HUES48 (cell line): ENCODE measurements at regions not wholly inside any gene's neighbourhood (a gene's known extent, or its start where the extent isn't known, plus 50 kb on each side); places are given as distances from the start of the nearest gene placed in this dataset.
A peak's percentile ranks its signal among the peaks of the same experiment; 100 is the strongest.

Source experiments
- H3K27ac ChIP-seq: one replicate; pipeline ENCODE4 v1.7.0; 2013; ENCODE audit warnings: low read depth, low read length, inconsistent platforms
- H3K27me3 ChIP-seq: 2 replicates; pipeline ENCODE4 v1.6.1; 2013; ENCODE audit warnings: mild to moderate bottlenecking, low read length; ENCODE audit not compliant: control insufficient read depth, insufficient read depth
- H3K36me3 ChIP-seq: 2 replicates; pipeline ENCODE4 v1.6.1; 2013; ENCODE audit warnings: low read length; ENCODE audit not compliant: control insufficient read depth, insufficient read depth
- H3K4me1 ChIP-seq: 2 replicates; pipeline ENCODE4 v1.6.1; 2013; ENCODE audit warnings: mild to moderate bottlenecking, low read length; ENCODE audit not compliant: control insufficient read depth, insufficient read depth
- H3K4me3 ChIP-seq: 2 replicates; pipeline ENCODE4 v1.5.1; 2013; ENCODE audit warnings: mild to moderate bottlenecking, low read depth, low read length
- H3K9ac ChIP-seq: 2 replicates; pipeline ENCODE4 v1.6.1; 2013; ENCODE audit warnings: mild to moderate bottlenecking, low read depth, low read length, moderate library complexity
- H3K9me3 ChIP-seq: 2 replicates; pipeline ENCODE4 v1.6.1; 2013; ENCODE audit warnings: low read length; ENCODE audit not compliant: control insufficient read depth, insufficient read depth

DNA sequence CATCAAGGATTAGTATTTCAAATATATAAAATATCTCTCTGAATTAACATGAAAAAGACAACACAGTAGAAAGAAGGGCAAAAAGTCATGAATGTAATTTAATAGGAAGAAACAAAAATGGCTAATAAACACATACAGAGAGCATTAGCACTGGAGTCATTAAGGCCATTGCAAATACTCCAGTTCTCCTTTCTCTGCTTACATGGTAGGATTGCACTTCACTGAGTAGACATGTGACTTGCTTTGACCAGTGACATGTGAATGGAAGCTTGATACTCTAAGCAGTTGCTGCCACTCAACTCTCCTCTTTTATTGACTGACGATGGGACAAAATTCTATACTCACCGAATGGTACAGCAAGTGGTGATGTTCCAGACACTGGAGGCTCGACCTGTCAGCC, 153.9 kb upstream of the LGALSL start:
- Histone ChIP-seq H3K27me3 (0 out of 2 replicates have a peak, but pooled peaks cover 3% of the 10 kb centered on the region), H3K4me1 (no peaks in the 10 kb centered on the region), H3K27ac (no peak overlapping the region), H3K9ac (no peak overlapping the region), H3K36me3 (no peaks in the 10 kb centered on the region), H3K9me3 (no peaks in the 10 kb centered on the region), H3K4me3 (no peak overlapping the region)

DNA sequence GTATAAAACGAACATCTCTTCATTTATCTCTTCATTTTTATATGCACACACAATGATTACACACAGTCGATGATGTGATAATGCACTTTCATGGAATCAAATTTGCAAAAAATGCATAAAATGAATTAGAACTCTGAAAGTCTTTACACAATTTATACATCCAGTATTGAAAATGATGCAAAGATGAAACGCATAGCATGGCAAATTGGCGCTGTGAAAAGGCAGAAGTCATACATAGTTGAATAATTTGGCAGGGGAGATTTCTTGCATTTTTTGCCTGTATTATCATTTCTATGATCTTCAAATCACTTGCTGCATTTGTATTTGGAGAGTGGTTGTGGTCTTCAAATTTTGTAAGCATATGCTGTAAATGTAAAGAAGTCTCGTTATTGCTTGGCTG, 150.7 kb upstream of the LGALSL start:
- no peaks in the 10 kb centered on the region for H3K36me3 ChIP-seq
- H3K4me1 ChIP-seq: no peaks in the 10 kb centered on the region
- no peak overlapping the region for H3K9ac ChIP-seq
- no peaks in the 10 kb centered on the region for H3K9me3 ChIP-seq
- no peaks in the 10 kb centered on the region for H3K27me3 ChIP-seq
- H3K27ac ChIP-seq: no peak overlapping the region
- no peak overlapping the region for H3K4me3 ChIP-seq

DNA sequence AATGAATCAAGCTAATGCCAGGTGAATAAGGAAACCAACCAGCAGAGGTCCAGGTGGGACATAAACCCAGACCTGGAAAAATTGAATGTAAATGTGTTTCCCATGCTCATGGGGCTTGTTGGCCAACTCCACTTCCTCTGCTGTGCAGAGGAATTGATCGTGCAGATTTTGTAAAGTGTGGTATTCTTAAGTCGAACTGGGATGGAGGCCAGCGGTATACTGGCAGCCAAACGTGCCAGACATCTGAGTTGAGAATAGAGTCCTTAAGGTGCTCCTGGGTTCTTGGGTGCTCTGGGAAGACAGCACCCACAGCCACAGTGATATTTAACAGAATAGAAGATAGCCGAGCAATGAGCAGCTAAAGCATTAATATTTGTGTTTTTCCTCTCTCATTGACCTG, 146.5 kb upstream of the LGALSL start:
- no peak overlapping the region for H3K4me3 ChIP-seq
- H3K9me3 ChIP-seq: no peaks in the 10 kb centered on the region
- no peak overlapping the region for H3K9ac ChIP-seq
- H3K27me3 ChIP-seq: no peaks in the 10 kb centered on the region
- no peaks in the 10 kb centered on the region for H3K36me3 ChIP-seq
- H3K27ac ChIP-seq: no peak overlapping the region
- H3K4me1 ChIP-seq: peaks cover 10% of the 10 kb centered on the region

DNA sequence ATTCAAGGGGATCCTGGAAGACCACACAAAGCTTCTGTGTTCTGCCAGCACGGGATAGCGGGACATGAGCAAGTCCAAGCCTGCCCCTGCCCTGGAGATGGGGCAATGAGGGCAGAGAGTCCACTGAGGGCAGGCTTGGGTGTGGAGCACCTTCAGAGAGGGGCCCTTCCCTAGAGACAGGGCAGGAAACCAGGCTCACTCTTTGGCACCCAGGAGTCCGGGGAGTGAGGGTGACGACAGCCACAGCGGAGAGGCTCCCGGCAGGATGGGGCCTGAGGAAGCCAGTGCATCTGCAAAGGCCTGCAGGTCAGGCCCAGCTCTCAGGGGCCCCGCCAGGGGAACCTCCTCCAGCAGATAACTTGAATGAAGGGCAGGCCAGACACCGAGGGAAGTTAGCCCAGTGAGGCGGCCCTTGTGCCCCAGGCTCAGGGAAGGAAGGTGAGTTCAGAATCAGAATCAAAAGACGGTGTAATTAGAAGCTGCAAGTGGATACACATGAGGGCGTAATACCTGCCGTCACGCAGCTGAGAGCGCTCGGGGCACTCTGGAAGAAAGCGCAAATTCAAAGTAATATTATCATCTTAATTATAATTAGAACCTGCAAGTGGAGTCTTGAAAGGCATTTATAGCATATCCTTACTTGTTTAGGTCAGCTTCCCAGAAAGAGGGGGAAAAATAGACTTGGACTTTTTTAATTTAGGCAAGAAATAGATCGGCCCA, 142.6 kb upstream of the LGALSL start:
- H3K27me3 ChIP-seq: peaks cover 5% of the 10 kb centered on the region; the same call in 1 of the 2 replicates
- H3K9me3 ChIP-seq: no peaks in the 10 kb centered on the region
- no peaks in the 10 kb centered on the region for H3K36me3 ChIP-seq
- H3K4me1 ChIP-seq: peaks cover 13% of the 10 kb centered on the region
- H3K9ac ChIP-seq: no peak overlapping the region
- no peak overlapping the region for H3K27ac ChIP-seq
- no peak overlapping the region for H3K4me3 ChIP-seq

DNA sequence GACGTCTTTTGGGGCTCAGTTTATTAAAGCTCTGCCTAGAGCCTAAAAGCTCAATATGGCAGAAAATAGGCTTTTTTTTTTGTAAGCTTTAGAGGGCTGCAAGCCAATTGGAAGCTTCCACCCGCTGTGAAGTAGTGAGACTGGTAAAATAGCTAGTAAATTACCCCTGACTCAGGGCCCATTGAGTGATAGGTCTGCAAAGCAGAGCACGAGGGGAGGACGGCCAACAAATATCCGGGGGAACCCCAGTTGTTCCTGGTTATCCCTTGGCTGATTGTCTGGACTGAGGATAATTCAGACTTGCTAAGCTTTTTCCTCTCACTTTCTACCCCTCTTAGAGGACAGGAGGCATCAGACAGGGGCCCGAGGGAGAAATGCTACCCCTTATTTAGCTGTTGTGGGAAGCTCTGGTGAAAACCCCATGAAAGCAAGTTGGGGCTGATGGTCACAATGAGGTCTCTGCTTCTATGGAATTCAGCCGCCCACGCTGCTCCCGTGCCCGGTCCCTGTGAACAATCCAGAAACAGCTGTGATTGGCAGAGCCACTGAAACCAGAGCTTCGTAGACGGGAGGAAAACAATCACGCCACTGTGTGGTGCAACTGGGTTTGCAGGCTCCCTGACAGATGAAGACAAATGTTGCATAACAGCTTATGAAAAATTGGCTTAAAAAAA, 141.9 kb upstream of the LGALSL start:
- Histone ChIP-seq H3K9ac (no peak overlapping the region), H3K36me3 (no peaks in the 10 kb centered on the region), H3K27ac (peak overlapping the region; percentile 78), H3K4me3 (no peak overlapping the region), H3K9me3 (no peaks in the 10 kb centered on the region), H3K27me3 (peaks cover 5% of the 10 kb centered on the region; the same call in 1 of the 2 replicates), H3K4me1 (peaks cover 13% of the 10 kb centered on the region)

DNA sequence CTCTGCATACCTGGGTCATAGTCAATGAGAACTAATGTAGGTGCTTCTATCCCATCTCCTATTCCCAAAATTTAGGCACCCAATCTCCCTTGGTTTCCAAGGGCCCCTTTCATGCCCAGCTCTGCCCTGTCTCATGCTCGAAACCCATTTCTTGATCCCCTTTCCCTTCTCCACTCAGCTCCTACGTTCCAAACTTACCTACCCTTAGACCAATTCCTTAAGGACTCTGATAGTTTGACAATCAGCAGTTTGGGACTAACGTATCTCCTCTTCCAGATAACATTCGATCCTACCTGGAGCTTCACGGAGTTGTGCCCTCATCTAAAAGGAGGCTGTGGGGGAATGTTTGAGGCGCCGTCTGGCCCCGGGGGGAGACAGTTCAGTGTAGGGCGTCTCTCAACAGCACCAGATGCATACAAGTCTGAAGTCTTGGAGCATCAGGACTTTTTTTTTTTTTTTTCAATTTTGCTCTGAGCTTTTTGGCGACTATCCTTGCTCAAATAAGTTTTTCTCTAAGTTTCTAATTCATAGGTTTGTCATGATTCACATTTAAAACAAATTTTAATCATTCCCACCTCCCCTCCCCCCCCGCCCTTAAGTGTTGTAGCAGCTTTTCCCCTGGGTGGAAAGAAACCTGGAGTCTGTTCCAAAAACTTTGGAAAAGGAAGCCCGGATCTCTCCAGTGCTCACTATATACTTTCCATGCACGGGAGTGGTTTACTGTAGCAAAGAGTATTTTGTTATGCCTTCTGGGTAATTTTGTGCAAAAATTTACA, 141.2 kb upstream of the LGALSL start:
- H3K27me3 ChIP-seq: peaks cover 5% of the 10 kb centered on the region; the same call in 1 of the 2 replicates
- no peak overlapping the region for H3K4me3 ChIP-seq
- H3K9ac ChIP-seq: no peak overlapping the region
- H3K36me3 ChIP-seq: no peaks in the 10 kb centered on the region
- peaks cover 13% of the 10 kb centered on the region for H3K4me1 ChIP-seq
- H3K27ac ChIP-seq: no peak overlapping the region
- H3K9me3 ChIP-seq: no peaks in the 10 kb centered on the region

DNA sequence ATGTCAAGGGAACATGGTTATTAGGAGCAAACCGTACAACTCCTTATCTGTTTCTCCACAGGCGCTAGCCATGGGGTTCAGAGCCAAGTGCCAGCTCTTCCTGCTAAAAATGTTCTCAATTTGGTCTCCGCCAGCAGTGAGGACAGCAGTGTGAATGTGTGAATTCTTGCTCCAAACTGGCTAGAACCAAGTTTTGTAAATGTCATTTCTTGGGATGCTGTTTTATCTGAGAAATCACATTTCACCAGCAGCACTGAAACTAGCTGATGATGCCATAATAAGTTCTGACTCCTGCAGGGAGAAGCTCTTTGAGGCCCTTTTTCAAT, 140.6 kb upstream of the LGALSL start:
- H3K4me3 ChIP-seq: no peak overlapping the region
- H3K27me3 ChIP-seq: peaks cover 5% of the 10 kb centered on the region; the same call in 1 of the 2 replicates
- no peak overlapping the region for H3K9ac ChIP-seq

DNA sequence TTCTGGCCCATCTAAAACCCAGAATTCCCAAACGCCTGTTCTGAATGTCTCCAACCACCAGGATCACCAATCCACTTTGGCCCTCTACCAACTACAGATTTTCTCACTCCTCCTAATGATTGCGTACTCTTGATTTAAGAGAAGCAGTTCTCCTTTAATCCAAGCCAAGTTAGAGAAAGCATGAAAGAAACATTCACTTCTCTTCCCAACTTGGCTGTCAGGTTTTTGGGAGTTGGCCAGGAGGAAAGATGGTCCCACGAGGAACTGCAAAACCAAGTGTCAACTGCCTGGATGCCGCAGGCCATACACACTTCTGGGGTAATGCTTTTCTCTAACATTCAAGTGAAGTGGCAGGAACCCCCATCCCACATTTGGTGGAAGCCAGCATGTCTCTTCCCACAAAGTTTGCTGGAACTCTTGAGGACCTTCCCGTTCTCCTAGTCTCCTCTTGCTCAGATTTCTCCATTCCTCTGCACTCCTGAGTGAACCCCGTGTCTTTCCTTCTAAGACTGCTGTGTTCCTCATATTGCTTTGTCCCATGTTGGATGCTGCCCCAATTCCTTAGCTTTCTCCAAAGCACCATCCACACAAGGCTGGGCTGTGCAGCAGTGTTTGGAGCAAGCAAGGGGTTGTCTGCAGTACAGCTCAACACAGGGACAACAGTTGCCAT, 138.5 kb upstream of the LGALSL start:
- no peak overlapping the region for H3K27ac ChIP-seq
- peaks cover 13% of the 10 kb centered on the region for H3K4me1 ChIP-seq
- H3K36me3 ChIP-seq: no peaks in the 10 kb centered on the region
- no peaks in the 10 kb centered on the region for H3K9me3 ChIP-seq
- H3K9ac ChIP-seq: no peak overlapping the region
- peaks cover 5% of the 10 kb centered on the region; the same call in 1 of the 2 replicates for H3K27me3 ChIP-seq
- H3K4me3 ChIP-seq: no peak overlapping the region

More for the DNA sequence above, 140.6 kb upstream of the LGALSL start:
- Histone ChIP-seq H3K9me3 (no peaks in the 10 kb centered on the region), H3K4me1 (peaks cover 13% of the 10 kb centered on the region), H3K27ac (no peak overlapping the region), H3K36me3 (no peaks in the 10 kb centered on the region)

DNA sequence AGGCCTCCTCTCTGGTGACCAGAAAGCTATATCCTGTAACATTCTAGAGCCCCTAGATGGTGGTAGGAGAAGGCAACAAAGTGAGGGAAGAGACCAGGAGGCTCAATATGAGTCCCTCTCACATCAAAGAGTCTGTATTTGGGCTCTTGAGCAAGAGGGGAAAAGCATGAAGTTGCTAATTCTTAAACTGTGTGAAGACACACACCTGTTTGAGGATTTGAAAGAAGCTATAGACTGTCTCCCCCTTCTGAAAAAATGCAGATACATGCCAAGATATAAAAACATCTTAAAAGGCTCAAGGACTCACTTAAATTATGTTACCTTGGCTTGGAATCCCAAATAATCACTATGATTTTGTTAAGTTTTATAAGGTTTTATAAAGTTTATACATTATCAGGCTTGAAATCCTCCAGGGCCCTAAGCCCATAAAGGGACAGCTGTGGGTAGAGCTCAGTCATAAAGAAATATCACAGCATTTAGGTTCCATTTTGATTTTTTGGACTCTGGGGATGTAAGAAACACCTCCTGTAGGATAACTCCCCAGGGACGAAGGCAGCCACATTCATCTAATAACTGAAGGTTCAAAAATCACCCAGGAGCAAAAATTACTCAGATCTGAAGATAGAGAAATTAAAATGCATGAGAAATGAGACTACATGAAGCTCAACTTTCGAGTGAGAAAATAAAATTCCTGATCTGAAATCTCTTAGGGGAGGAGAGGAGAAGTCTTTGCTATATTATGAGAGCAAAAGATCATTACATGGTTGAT, 136.1 kb upstream of the LGALSL start:
- H3K9ac ChIP-seq: no peak overlapping the region
- no peaks in the 10 kb centered on the region for H3K36me3 ChIP-seq
- no peaks in the 10 kb centered on the region for H3K9me3 ChIP-seq
- H3K27ac ChIP-seq: no peak overlapping the region
- peaks cover 6% of the 10 kb centered on the region; the same call in 1 of the 2 replicates for H3K4me1 ChIP-seq
- peaks cover 5% of the 10 kb centered on the region; the same call in 1 of the 2 replicates for H3K27me3 ChIP-seq
- no peak overlapping the region for H3K4me3 ChIP-seq

DNA sequence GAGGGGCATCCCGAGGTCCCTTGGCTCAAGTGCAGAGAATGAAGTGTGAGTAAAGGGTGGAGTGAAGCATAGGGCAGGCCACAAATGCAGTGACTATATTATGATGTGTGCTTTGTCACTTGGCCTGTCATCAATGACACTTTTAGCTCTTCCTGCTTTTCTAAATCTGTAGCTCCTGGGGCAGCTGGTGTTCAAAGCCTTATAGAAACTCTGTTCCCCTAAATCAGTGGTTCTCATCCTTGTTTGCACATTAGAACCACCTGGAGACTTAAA, 135.6 kb upstream of the LGALSL start:
- H3K27ac ChIP-seq: no peak overlapping the region
- H3K36me3 ChIP-seq: no peaks in the 10 kb centered on the region
- peaks cover 9% of the 10 kb centered on the region; the same call in 1 of the 2 replicates for H3K4me1 ChIP-seq
- no peak overlapping the region for H3K9ac ChIP-seq
- H3K27me3 ChIP-seq: peaks cover 5% of the 10 kb centered on the region; the same call in 1 of the 2 replicates
- H3K9me3 ChIP-seq: no peaks in the 10 kb centered on the region
- no peak overlapping the region for H3K4me3 ChIP-seq
